Uterus (tissue), 2 donors: ENCODE measurements at regions not wholly inside any gene's neighbourhood (a gene's known extent, or its start where the extent isn't known, plus 50 kb on each side); places are given as distances from the start of the nearest gene placed in this dataset.

Source experiments
- CTCF ChIP-seq, 4 experiments: fragments of 200-600 bp in 2 of 4; fragments of 450-650 bp in 2 of 4; sonication (generic) in 2 of 4; IDR thresholded peaks; one replicate each; pipeline ENCODE4 v1.5.1; 2016 to 2019; ENCODE audit warnings: antibody characterized with exemption in 4 of 4, mild to moderate bottlenecking in 2 of 4, moderate library complexity in 1 of 4
- POLR2A ChIP-seq, 2 donors: fragments of 450-650 bp; IDR thresholded peaks; one replicate each; pipeline ENCODE4 v1.6.1; 2016; ENCODE audit warnings: antibody characterized with exemption in 2 of 2, mild to moderate bottlenecking in 1 of 2, moderate library complexity in 1 of 2

GRCh38 chr11:80914311-80914710 lies 1473.5 kb upstream of the TENM4 start:
- TF ChIP-seq CTCF (IDR thresholded peaks at IDR 0.05): no peak
- TF ChIP-seq POLR2A (IDR thresholded peaks at IDR 0.05): no peak
